ENCODE measurements at regions not wholly inside any gene's neighbourhood (a gene's known extent, or its start where the extent isn't known, plus 50 kb on each side); places are given as distances from the start of the nearest gene placed in this dataset.

DNA sequence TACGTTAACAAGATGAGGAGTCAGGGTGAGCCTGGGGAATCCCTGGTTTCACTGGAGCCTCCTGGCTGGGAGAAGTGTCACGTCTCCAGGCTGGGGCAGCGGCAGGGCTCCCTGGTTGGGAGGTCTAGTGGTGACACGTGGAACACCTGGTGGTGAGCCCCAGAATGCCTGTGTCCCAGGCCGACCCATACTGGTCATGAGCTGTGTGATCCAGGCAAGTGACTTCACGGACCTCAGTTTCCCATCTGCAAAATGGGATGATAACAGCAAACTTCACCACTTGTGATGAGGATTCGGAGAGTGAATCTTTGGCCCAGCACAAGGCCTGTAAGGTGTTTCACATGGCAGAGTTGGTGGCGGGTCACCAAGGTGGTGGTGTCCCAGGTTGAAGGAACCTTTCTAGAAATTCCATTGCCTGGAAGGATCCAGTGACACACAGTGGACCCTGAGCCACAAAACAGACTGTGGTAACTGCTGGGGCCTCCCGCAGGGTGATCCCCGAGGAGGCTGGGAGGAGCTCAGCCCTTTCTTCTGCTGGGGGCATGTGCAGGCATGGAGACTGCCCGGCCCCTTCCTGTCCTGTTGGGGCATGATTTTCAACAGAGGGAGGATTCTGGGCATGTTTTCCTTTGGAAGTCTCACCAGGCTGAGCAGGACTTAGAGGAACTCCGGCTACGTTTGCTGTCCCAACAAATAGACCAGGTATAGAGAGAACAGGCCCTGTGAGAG lies 153.9 kb upstream of the IER5L start:
- H3K4me1 ChIP-seq (ENCODE audit: control insufficient read depth in 1 of 2, insufficient read depth in 2 of 2, low read depth in 1 of 2, low read length in 1 of 2) = peaks cover 21 to 23% of the 10 kb centered on the region in 2 experiments; a peak in 3 of 4 replicates
- H3K9me2 ChIP-seq = no peaks in the 10 kb centered on the region
- no peaks in the 10 kb centered on the region for H4K20me1 ChIP-seq (ENCODE audit: insufficient read depth)
- no peaks in the 10 kb centered on the region for H3K9me3 ChIP-seq
- H3F3A ChIP-seq (replicated peaks; ENCODE audit: insufficient read depth) = peaks cover 32% of the 10 kb centered on the region
- no peaks in the 10 kb centered on the region for H3K36me3 ChIP-seq (replicated peaks in 1 of 2; ENCODE audit: control insufficient read depth in 1 of 2, insufficient read depth in 2 of 2, low read length in 1 of 2)
- no peak for DNase-seq
- H3K27me3 ChIP-seq (ENCODE audit: insufficient read depth) = no peaks in the 10 kb centered on the region
- no peak overlapping the region for H3K9ac ChIP-seq
- WGBS (ENCODE audit: low lambda C conversion rate) = 97% methylated on average over 11 of the region's 13 CpGs
- CTCF ChIA-PET = interaction anchor here (0.8 to 1.2 kb wide), 4 partner anchors 10 to 157 kb away, joined by 3 to 4 read pairs (median 4); no protein-coding TSS in a partner anchor
- peak overlapping the region; percentile 33 to 54 for H3K27ac ChIP-seq (ENCODE audit: low read depth in 2 of 2, low read length in 1 of 2)
- H3K4me2 ChIP-seq = no peak overlapping the region
- TF ChIP-seq RCOR1 (IDR thresholded peaks at IDR 0.05; ENCODE audit: low read length) = no peak
- no peak for TF ChIP-seq NRF1 (IDR thresholded peaks at IDR 0.05; ENCODE audit: low read depth, low read length)
- no peak for TF ChIP-seq CHD2 (IDR thresholded peaks at IDR 0.05; ENCODE audit: low read length, partially characterized antibody)
- TF ChIP-seq ELF1 (IDR thresholded peaks at IDR 0.05) = no peak
- TF ChIP-seq TCF12 (IDR thresholded peaks at IDR 0.05) = no peak
- POLR2A ChIA-PET = interaction anchor here (0.6 to 1.4 kb wide), 2 partner anchors 11 to 265 kb away, joined by 3 to 4 read pairs; no protein-coding TSS in a partner anchor
- no peaks in the 10 kb centered on the region for H3K79me2 ChIP-seq (ENCODE audit: insufficient read depth)
- H2AFZ ChIP-seq (ENCODE audit: low read depth) = no peak overlapping the region
- no peak overlapping the region for H3K4me3 ChIP-seq (ENCODE audit: low read depth in 2 of 2, low read length in 1 of 2)

DNA sequence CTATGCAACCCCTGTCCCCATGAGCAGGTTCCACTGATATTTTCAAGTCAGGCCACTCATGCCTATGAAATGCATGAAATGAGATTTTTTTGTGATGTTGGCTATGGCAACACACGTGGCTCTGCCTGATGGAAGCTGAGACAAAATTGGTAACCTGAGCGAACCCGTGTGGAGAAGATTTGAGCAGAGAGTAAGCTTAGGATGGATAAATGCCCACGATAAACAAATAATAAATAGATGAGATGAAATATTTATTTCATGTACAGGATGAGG lies 153.4 kb upstream of the IER5L start:
- Histone ChIP-seq H3K4me3 (ENCODE audit: low read depth in 2 of 2, low read length in 1 of 2) (no peak overlapping the region), H3K9ac (no peak overlapping the region), H3K36me3 (replicated peaks in 1 of 2; ENCODE audit: control insufficient read depth in 1 of 2, insufficient read depth in 2 of 2, low read length in 1 of 2) (no peaks in the 10 kb centered on the region), H3K9me2 (no peaks in the 10 kb centered on the region), H3K79me2 (ENCODE audit: insufficient read depth) (no peaks in the 10 kb centered on the region), H3F3A (replicated peaks; ENCODE audit: insufficient read depth) (peaks cover 32% of the 10 kb centered on the region), H3K9me3 (no peaks in the 10 kb centered on the region), H3K27me3 (ENCODE audit: insufficient read depth) (no peaks in the 10 kb centered on the region), H4K20me1 (ENCODE audit: insufficient read depth) (no peaks in the 10 kb centered on the region), H3K4me2 (no peak overlapping the region), H2AFZ (ENCODE audit: low read depth) (no peak overlapping the region), H3K27ac (ENCODE audit: low read depth in 2 of 2, low read length in 1 of 2) (no peak overlapping the region), H3K4me1 (ENCODE audit: control insufficient read depth in 1 of 2, insufficient read depth in 2 of 2, low read depth in 1 of 2, low read length in 1 of 2) (peaks cover 21 to 23% of the 10 kb centered on the region in 2 experiments; a peak in 3 of 4 replicates)
- POLR2A ChIA-PET = no interaction called here
- WGBS (ENCODE audit: low lambda C conversion rate) = 76% methylated on average over 4 of the region's 4 CpGs
- no peak for DNase-seq
- CTCF ChIA-PET = no interaction called here
- no peak for TF ChIP-seq MEF2A (IDR thresholded peaks at IDR 0.05; ENCODE audit: borderline replicate concordance, low read depth)
- TF ChIP-seq, protein P1, sequence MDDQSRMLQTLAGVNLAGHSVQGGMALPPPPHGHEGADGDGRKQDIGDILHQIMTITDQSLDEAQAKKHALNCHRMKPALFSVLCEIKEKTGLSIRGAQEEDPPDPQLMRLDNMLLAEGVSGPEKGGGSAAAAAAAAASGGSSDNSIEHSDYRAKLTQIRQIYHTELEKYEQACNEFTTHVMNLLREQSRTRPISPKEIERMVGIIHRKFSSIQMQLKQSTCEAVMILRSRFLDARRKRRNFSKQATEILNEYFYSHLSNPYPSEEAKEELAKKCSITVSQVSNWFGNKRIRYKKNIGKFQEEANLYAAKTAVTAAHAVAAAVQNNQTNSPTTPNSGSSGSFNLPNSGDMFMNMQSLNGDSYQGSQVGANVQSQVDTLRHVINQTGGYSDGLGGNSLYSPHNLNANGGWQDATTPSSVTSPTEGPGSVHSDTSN (IDR thresholded peaks at IDR 0.05) = no peak
- TF ChIP-seq FOXM1 (IDR thresholded peaks at IDR 0.05; ENCODE audit: low read depth) = no peak
- TF ChIP-seq, protein P2, sequence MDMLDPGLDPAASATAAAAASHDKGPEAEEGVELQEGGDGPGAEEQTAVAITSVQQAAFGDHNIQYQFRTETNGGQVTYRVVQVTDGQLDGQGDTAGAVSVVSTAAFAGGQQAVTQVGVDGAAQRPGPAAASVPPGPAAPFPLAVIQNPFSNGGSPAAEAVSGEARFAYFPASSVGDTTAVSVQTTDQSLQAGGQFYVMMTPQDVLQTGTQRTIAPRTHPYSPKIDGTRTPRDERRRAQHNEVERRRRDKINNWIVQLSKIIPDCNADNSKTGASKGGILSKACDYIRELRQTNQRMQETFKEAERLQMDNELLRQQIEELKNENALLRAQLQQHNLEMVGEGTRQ (IDR thresholded peaks at IDR 0.05; ENCODE audit: borderline replicate concordance, low read depth, low read length) = no peak
- TF ChIP-seq, protein P3, sequence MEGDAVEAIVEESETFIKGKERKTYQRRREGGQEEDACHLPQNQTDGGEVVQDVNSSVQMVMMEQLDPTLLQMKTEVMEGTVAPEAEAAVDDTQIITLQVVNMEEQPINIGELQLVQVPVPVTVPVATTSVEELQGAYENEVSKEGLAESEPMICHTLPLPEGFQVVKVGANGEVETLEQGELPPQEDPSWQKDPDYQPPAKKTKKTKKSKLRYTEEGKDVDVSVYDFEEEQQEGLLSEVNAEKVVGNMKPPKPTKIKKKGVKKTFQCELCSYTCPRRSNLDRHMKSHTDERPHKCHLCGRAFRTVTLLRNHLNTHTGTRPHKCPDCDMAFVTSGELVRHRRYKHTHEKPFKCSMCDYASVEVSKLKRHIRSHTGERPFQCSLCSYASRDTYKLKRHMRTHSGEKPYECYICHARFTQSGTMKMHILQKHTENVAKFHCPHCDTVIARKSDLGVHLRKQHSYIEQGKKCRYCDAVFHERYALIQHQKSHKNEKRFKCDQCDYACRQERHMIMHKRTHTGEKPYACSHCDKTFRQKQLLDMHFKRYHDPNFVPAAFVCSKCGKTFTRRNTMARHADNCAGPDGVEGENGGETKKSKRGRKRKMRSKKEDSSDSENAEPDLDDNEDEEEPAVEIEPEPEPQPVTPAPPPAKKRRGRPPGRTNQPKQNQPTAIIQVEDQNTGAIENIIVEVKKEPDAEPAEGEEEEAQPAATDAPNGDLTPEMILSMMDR (IDR thresholded peaks at IDR 0.05) = no peak
- TF ChIP-seq SMC3 (IDR thresholded peaks at IDR 0.05; ENCODE audit: low read depth, low read length) = no peak
- TF ChIP-seq GATA2 (CRISPR knock-in tag; IDR thresholded peaks at IDR 0.05) = no peak
- TF ChIP-seq RFX5 (IDR thresholded peaks at IDR 0.05; ENCODE audit: low read length) = no peak
